PFSK-1 (cell line): ENCODE measurements at regions not wholly inside any gene's neighbourhood (a gene's known extent, or its start where the extent isn't known, plus 50 kb on each side); places are given as distances from the start of the nearest gene placed in this dataset.

ENCODE experiments used
- FOXP2 ChIP-seq: optimal IDR thresholded peaks from 2 replicates; pipeline ENCODE3; 2011; ENCODE audit warnings: borderline replicate concordance, control low read depth, inconsistent platforms; ENCODE audit not compliant: insufficient read depth; ENCODE audit errors: extremely low read length, extremely low read depth
- POLR2AphosphoS5 ChIP-seq: IDR thresholded peaks from 2 replicates; pipeline ENCODE4 v1.6.1; 2012; ENCODE audit warnings: low read depth, mild to moderate bottlenecking, control low read depth, low read length, moderate library complexity
- SIN3A ChIP-seq: IDR thresholded peaks from 2 replicates; pipeline ENCODE4 v1.6.1; 2012; ENCODE audit warnings: mild to moderate bottlenecking, low read length, moderate library complexity, borderline replicate concordance; ENCODE audit not compliant: insufficient read depth
- TAF1 ChIP-seq: IDR thresholded peaks from 2 replicates; pipeline ENCODE4 v1.6.1; 2012; ENCODE audit warnings: low read length, control low read depth, borderline replicate concordance; ENCODE audit not compliant: insufficient read depth
- TF ChIP-seq, protein P1 (sequence below), 2 experiments: IDR thresholded peaks; 2 replicates each; pipeline versions ENCODE4 v1.6.1 to v1.8.0; 2011 to 2012; ENCODE audit warnings: low read depth in 2 of 2, low read length in 2 of 2, control low read depth in 1 of 2, inconsistent platforms in 1 of 2, mild to moderate bottlenecking in 1 of 2, moderate library complexity in 1 of 2; ENCODE audit not compliant: insufficient read depth in 1 of 2

GRCh38 chr5:118620233-118620632 is 368.1 kb downstream of the DTWD2 start:
- TF ChIP-seq FOXP2 (no peak), SIN3A (no peak)
- TF ChIP-seq, protein P1, sequence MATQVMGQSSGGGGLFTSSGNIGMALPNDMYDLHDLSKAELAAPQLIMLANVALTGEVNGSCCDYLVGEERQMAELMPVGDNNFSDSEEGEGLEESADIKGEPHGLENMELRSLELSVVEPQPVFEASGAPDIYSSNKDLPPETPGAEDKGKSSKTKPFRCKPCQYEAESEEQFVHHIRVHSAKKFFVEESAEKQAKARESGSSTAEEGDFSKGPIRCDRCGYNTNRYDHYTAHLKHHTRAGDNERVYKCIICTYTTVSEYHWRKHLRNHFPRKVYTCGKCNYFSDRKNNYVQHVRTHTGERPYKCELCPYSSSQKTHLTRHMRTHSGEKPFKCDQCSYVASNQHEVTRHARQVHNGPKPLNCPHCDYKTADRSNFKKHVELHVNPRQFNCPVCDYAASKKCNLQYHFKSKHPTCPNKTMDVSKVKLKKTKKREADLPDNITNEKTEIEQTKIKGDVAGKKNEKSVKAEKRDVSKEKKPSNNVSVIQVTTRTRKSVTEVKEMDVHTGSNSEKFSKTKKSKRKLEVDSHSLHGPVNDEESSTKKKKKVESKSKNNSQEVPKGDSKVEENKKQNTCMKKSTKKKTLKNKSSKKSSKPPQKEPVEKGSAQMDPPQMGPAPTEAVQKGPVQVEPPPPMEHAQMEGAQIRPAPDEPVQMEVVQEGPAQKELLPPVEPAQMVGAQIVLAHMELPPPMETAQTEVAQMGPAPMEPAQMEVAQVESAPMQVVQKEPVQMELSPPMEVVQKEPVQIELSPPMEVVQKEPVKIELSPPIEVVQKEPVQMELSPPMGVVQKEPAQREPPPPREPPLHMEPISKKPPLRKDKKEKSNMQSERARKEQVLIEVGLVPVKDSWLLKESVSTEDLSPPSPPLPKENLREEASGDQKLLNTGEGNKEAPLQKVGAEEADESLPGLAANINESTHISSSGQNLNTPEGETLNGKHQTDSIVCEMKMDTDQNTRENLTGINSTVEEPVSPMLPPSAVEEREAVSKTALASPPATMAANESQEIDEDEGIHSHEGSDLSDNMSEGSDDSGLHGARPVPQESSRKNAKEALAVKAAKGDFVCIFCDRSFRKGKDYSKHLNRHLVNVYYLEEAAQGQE (IDR thresholded peaks at IDR 0.05; ENCODE audit: insufficient read depth in 1 of 2, low read depth in 2 of 2, low read length in 2 of 2): no peak

- TF ChIP-seq, protein P1 (IDR thresholded peaks at IDR 0.05; ENCODE audit: insufficient read depth in 1 of 2, low read depth in 2 of 2, low read length in 2 of 2): no peak
- TF ChIP-seq FOXP2: no peak
Measured at GRCh38 chr5:118619823-118620222, 368.5 kb downstream of the DTWD2 start.

- no peak for TF ChIP-seq SIN3A
- TF ChIP-seq FOXP2: no peak
- TF ChIP-seq, protein P1 (IDR thresholded peaks at IDR 0.05; ENCODE audit: insufficient read depth in 1 of 2, low read depth in 2 of 2, low read length in 2 of 2): no peak
- TF ChIP-seq POLR2AphosphoS5: no peak
Measured at GRCh38 chr5:118616281-118616680, 372.1 kb downstream of the DTWD2 start.

- TF ChIP-seq TAF1: no peak
- no peak for TF ChIP-seq SIN3A
- TF ChIP-seq POLR2AphosphoS5: no peak
- TF ChIP-seq, protein P1 (IDR thresholded peaks at IDR 0.05; ENCODE audit: insufficient read depth in 1 of 2, low read depth in 2 of 2, low read length in 2 of 2): no peak
- TF ChIP-seq FOXP2: no peak
Measured at GRCh38 chr5:118614731-118615456, 373.5 kb downstream of the DTWD2 start.

GRCh38 chr5:118611332-118611945 is 376.9 kb downstream of the DTWD2 start:
- TF ChIP-seq TAF1: no peak
- no peak for TF ChIP-seq POLR2AphosphoS5
- no peak for TF ChIP-seq SIN3A
- TF ChIP-seq, protein P1 (IDR thresholded peaks at IDR 0.05; ENCODE audit: insufficient read depth in 1 of 2, low read depth in 2 of 2, low read length in 2 of 2): no peak
- TF ChIP-seq FOXP2: no peak
